Ascending aorta (tissue), 2 donors: ENCODE measurements at regions not wholly inside any gene's neighbourhood (a gene's known extent, or its start where the extent isn't known, plus 50 kb on each side); places are given as distances from the start of the nearest gene placed in this dataset.

Experiments used
- DNase-seq, 2 donors: peaks; one replicate each; pipeline ENCODE4 v3.0.0-alpha.2; 2019; ENCODE audit warnings: low spot score in 2 of 2
- H3K27ac ChIP-seq, 2 donors: fragments of 200-600 bp; sonication (generic); one replicate each; pipeline ENCODE4 v1.5.1; 2016 to 2017; ENCODE audit warnings: mild to moderate bottlenecking in 1 of 2
- H3K27me3 ChIP-seq: fragments of 200-600 bp; sonication (generic); one replicate; pipeline ENCODE4 v1.5.1; 2017
- H3K36me3 ChIP-seq, 2 donors: fragments of 200-600 bp; sonication (generic); one replicate each; pipeline ENCODE4 v1.5.1; 2016
- H3K4me1 ChIP-seq, 2 donors: fragments of 200-600 bp; sonication (generic); one replicate each; pipeline ENCODE4 v1.5.1; 2016 to 2017; ENCODE audit warnings: mild to moderate bottlenecking in 1 of 2
- H3K4me3 ChIP-seq, 2 donors: fragments of 200-600 bp; sonication (generic); one replicate each; pipeline ENCODE4 v1.5.1; 2016 to 2017; ENCODE audit warnings: mild to moderate bottlenecking in 1 of 2
- H3K9me3 ChIP-seq, 2 donors: fragments of 200-600 bp; sonication (generic); one replicate each; pipeline ENCODE4 v1.5.1; 2016
- CTCF ChIP-seq, 3 experiments: fragments of 200-600 bp in 2 of 3; fragments of 450-650 bp in 1 of 3; sonication (generic) in 2 of 3; IDR thresholded peaks; one replicate each; pipeline ENCODE4 v1.5.1; 2016 to 2019; ENCODE audit warnings: antibody characterized with exemption in 3 of 3, mild to moderate bottlenecking in 1 of 3, moderate library complexity in 1 of 3
- intact Hi-C: fragments of 100-400 bp; cut with DNase I; formaldehyde crosslinking; loops from one replicate; pipeline ENCODE4 v1.15.1; 2023

DNA sequence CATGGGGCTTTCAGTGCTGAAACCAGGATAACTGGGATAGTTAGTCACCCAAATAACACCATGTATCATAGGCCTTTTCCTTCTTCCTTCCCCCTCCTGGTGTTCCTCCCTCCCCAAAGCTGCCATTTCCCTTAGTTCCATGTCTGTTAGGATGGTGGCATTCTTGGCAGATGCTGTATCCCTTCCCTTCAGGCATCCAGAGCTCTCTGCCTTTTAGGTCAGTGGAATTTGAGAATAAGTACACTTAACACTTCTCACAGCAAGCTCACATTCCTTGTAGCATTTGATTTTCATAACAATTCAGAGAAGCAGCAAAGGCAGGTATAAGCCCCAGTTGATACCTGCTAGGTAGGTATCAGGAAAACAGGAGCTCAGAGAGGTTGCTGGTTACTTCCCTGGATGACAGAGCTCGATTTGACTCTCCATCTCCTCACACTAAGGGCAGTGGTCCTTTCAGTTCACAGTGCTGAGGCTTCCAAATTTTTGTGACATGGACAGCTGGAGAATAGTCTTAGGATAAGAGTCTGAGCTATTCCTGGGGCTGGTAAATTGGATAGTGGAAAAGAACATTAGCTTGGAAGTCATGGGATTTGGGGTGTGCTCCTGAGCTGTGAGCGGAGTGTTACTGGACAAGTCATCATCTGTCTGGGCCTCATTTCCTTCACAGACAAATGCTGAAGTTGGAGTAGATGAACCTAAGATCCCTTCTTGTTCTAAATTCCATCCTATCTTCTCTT lies 108.7 kb upstream of the RHOBTB1 start:
- no peak overlapping the region for H3K4me3 ChIP-seq
- intact Hi-C loops: no loop called here
- H3K36me3 ChIP-seq: no peaks in the 10 kb centered on the region
- TF ChIP-seq CTCF (IDR thresholded peaks at IDR 0.05): no peak
- no peaks in the 10 kb centered on the region for H3K27me3 ChIP-seq
- no peaks in the 10 kb centered on the region for H3K9me3 ChIP-seq
- DNase-seq: no peak
- H3K27ac ChIP-seq: no peak overlapping the region
- H3K4me1 ChIP-seq: no peaks in the 10 kb centered on the region

DNA sequence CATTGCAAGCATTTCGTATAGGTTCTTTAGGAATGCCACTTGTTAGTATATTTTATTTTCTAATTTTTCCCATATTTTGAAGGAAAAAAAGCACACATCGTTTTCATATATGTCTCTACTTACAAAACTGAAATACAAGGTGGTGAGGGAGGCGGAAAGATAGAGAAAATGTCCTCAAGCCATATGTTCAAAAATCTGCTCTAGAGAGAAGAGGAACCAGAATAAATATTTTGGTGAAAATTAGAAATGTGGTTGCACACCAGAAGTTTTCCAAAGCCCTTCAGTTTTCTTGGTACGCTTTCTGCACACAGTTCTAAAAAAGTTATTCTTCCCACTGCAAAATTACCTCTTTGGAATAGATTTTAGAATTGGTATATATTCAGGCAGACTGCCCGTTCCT lies 107.4 kb upstream of the RHOBTB1 start:
- no peak overlapping the region for H3K27ac ChIP-seq
- intact Hi-C loops: no loop called here
- H3K27me3 ChIP-seq: no peaks in the 10 kb centered on the region
- H3K4me3 ChIP-seq: no peak overlapping the region
- H3K9me3 ChIP-seq: no peaks in the 10 kb centered on the region
- TF ChIP-seq CTCF (IDR thresholded peaks at IDR 0.05): no peak
- no peak for DNase-seq
- no peaks in the 10 kb centered on the region for H3K36me3 ChIP-seq
- no peaks in the 10 kb centered on the region for H3K4me1 ChIP-seq

DNA sequence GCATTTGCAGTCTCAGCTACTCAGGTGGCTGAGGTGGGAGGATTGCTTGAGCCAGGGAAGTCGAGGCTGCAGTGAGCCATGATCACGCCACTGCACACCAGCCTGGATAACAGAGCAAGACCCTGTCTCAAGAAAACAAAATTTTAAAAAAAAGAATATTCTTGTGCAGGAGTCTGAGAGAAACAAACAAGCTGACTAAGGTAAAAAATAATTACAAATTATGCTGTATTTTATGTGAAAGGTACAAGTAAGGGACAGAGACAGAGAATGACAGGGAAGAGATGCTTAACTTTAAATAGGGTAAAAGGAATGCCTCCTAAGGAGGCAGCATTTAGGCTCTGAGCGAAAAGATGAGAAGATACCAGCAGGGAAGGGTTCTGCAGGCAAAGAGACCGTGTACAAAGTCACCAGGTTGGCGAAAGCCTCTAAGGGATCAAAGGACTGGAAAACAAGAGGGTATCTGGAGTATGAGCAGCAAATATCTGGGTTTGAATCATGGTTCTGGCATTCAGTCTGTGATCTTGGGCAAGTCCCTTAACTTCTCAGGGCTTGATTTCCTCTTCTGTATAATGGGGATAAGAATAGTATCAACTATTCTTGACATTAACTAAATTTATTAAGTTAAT lies 106.2 kb upstream of the RHOBTB1 start:
- H3K4me3 ChIP-seq: no peak overlapping the region
- intact Hi-C loops: no loop called here
- no peaks in the 10 kb centered on the region for H3K4me1 ChIP-seq
- H3K27ac ChIP-seq: no peak overlapping the region
- H3K36me3 ChIP-seq: no peaks in the 10 kb centered on the region
- no peaks in the 10 kb centered on the region for H3K27me3 ChIP-seq
- DNase-seq: no peak
- H3K9me3 ChIP-seq: no peaks in the 10 kb centered on the region
- no peak for TF ChIP-seq CTCF (IDR thresholded peaks at IDR 0.05)

DNA sequence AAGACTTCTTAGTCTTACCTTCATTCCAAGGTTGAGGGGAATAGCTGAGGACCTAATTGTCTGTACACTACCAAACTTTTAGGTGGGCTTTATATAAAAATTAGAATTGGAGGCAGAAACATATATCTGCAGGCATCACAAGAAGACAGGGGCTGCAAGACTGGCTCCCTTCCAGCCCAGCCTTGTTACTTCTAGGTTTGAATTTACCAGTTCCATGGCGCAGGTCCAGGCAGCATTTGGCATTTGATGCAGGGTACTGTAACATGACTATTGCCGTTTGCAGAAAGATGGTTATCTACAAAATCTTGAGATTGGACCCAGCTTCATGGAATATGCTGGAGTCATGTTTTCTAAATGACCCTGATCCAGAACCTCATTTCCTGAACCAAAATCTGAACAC lies 105.4 kb upstream of the RHOBTB1 start:
- DNase-seq: no peak
- H3K4me1 ChIP-seq: no peaks in the 10 kb centered on the region
- H3K36me3 ChIP-seq: no peaks in the 10 kb centered on the region
- no peaks in the 10 kb centered on the region for H3K9me3 ChIP-seq
- TF ChIP-seq CTCF (IDR thresholded peaks at IDR 0.05): no peak
- no peak overlapping the region for H3K4me3 ChIP-seq
- H3K27me3 ChIP-seq: no peaks in the 10 kb centered on the region
- intact Hi-C loops: no loop called here
- no peak overlapping the region for H3K27ac ChIP-seq

DNA sequence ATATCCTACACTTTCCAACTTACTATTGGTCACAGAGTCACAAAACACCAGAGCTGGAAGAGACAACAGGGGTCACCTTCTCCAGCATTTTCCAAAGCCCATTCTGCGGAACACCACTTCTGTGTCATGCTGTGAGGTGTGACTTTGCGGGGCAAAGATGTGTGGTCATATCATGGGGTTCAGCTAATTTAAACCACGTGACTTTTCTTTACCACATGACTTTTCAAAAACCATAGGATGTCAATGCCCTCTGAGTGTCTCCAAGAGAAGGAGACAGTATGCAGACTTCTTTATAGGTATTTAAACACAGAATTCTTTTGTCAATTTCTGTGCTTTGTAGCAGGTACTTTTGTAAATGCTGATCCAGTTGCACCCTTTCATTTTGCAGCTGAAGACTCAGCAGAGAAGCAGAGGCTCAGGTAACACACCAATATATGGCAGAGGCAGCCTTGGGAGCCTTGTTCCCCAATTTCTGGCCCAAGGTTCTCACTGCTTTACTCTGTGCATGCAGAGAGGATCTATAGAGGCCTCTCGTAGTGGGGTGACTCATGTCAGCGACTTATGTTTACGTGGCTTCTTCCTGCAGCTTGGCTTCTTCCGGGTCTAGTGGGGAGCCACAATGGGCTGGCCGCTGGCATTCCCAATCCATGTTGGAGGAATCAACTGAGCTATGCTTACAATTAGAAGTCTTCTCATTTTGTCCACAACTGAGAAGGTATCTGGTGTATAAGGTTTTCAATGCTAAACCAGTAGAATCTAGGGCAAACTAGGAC lies 104.0 kb upstream of the RHOBTB1 start:
- H3K27ac ChIP-seq: no peak overlapping the region
- no peak for DNase-seq
- no peak overlapping the region for H3K4me3 ChIP-seq
- H3K36me3 ChIP-seq: no peaks in the 10 kb centered on the region
- no peak for TF ChIP-seq CTCF (IDR thresholded peaks at IDR 0.05)
- H3K4me1 ChIP-seq: no peaks in the 10 kb centered on the region
- H3K9me3 ChIP-seq: no peaks in the 10 kb centered on the region
- intact Hi-C loops: no loop called here
- H3K27me3 ChIP-seq: no peaks in the 10 kb centered on the region
